CD4-positive, CD25-positive, alpha-beta regulatory T cell (primary cell): ENCODE measurements at regions not wholly inside any gene's neighbourhood (a gene's known extent, or its start where the extent isn't known, plus 50 kb on each side); places are given as distances from the start of the nearest gene placed in this dataset.

ENCODE experiments used
- ATAC-seq, 2 donors: fragments of 150-1000 bp; cut with Tn5 transposase; one replicate each; pipeline ENCODE4 v1.10.0; 2021; ENCODE audit warnings: low read depth in 2 of 2, moderate number of reproducible peaks in 2 of 2, moderate library complexity in 1 of 2
- DNase-seq, 3 donors: peaks; one replicate each; pipeline versions ENCODE4 v3.0.0 to v3.0.0-alpha.2; 2012 to 2022; ENCODE audit warnings: mixed read lengths in 1 of 3
- H3K27ac ChIP-seq: one replicate; pipeline ENCODE4 v1.7.0; 2013; ENCODE audit warnings: mild to moderate bottlenecking, low read length; ENCODE audit not compliant: insufficient read depth, poor library complexity, severe bottlenecking
- H3K27me3 ChIP-seq: one replicate; pipeline ENCODE4 v1.7.0; 2013; ENCODE audit warnings: low read length; ENCODE audit not compliant: control insufficient read depth, insufficient read depth
- H3K36me3 ChIP-seq: one replicate; pipeline ENCODE4 v1.7.0; 2013; ENCODE audit warnings: mild to moderate bottlenecking, low read length, moderate library complexity; ENCODE audit not compliant: control insufficient read depth, insufficient read depth
- H3K4me1 ChIP-seq: 2 replicates; pipeline ENCODE4 v1.7.0; 2013; ENCODE audit warnings: mild to moderate bottlenecking, low read length; ENCODE audit not compliant: insufficient read depth, control insufficient read depth, poor library complexity, severe bottlenecking
- H3K4me3 ChIP-seq: one replicate; pipeline ENCODE4 v1.7.0; 2013; ENCODE audit warnings: low read depth, mild to moderate bottlenecking, low read length, moderate library complexity
- H3K9me3 ChIP-seq, 2 experiments: 1 replicate in 1 of 2; 2 replicates in 1 of 2; pipeline ENCODE4 v1.7.0; 2013; ENCODE audit warnings: low read length in 2 of 2, mild to moderate bottlenecking in 1 of 2, moderate library complexity in 1 of 2; ENCODE audit not compliant: control insufficient read depth in 2 of 2
- H3K27ac Mint-ChIP-seq, 3 donors: one replicate each; pipeline ENCODE4 v1.8.0; 2020 to 2022; ENCODE audit warnings: mild to moderate bottlenecking in 3 of 3, mixed read lengths in 3 of 3, moderate library complexity in 2 of 3
- H3K27me3 Mint-ChIP-seq: one replicate; pipeline ENCODE4 v1.8.0; 2022; ENCODE audit warnings: mild to moderate bottlenecking, mixed read lengths
- H3K36me3 Mint-ChIP-seq: one replicate; pipeline ENCODE4 v1.8.0; 2020; ENCODE audit warnings: mixed read lengths
- H3K4me1 Mint-ChIP-seq, 4 donors: one replicate each; pipeline ENCODE4 v1.8.0; 2020 to 2022; ENCODE audit warnings: mixed read lengths in 4 of 4, mild to moderate bottlenecking in 1 of 4
- H3K4me3 Mint-ChIP-seq, 4 donors: one replicate each; pipeline ENCODE4 v1.8.0; 2020 to 2022; ENCODE audit warnings: mild to moderate bottlenecking in 4 of 4, mixed read lengths in 4 of 4, moderate library complexity in 3 of 4
- H3K9me3 Mint-ChIP-seq, 7 donors: one replicate each; pipeline ENCODE4 v1.8.0; 2020 to 2022; ENCODE audit warnings: mixed read lengths in 7 of 7, mild to moderate bottlenecking in 3 of 7, moderate library complexity in 2 of 7

- Histone ChIP-seq H3K27ac (no peak overlapping the region), H3K27me3 (no peaks in the 10 kb centered on the region), H3K4me1 (no peaks in the 10 kb centered on the region), H3K4me3 (no peak overlapping the region), H3K36me3 (no peaks in the 10 kb centered on the region), H3K9me3 (peaks cover 0 to 9% of the 10 kb centered on the region in 2 experiments)
- no peaks in the 10 kb centered on the region for H3K4me1 Mint-ChIP-seq
- H3K9me3 Mint-ChIP-seq: peaks cover 4 to 23% (median 19%) of the 10 kb centered on the region in 7 donors
- H3K27me3 Mint-ChIP-seq: no peaks in the 10 kb centered on the region
- DNase-seq: no peak
- H3K27ac Mint-ChIP-seq: no peak overlapping the region
- no peak overlapping the region for H3K4me3 Mint-ChIP-seq
- H3K36me3 Mint-ChIP-seq: no peaks in the 10 kb centered on the region
- ATAC-seq: no peak
Observed at GRCh38 chr12:78441737-78442453, 422.7 kb upstream of the SYT1 start.

- H3K4me3 ChIP-seq: no peak overlapping the region
- ATAC-seq: no peak
- Mint-ChIP-seq H3K4me1 (no peaks in the 10 kb centered on the region), H3K36me3 (no peaks in the 10 kb centered on the region), H3K27me3 (no peaks in the 10 kb centered on the region), H3K27ac (no peak overlapping the region), H3K9me3 (peaks cover 2 to 20% (median 16%) of the 10 kb centered on the region in 7 donors), H3K4me3 (no peak overlapping the region)
- peaks cover 0 to 9% of the 10 kb centered on the region in 2 experiments for H3K9me3 ChIP-seq
- DNase-seq: no peak
- H3K4me1 ChIP-seq: no peaks in the 10 kb centered on the region
- no peaks in the 10 kb centered on the region for H3K27me3 ChIP-seq
- H3K36me3 ChIP-seq: no peaks in the 10 kb centered on the region
- no peak overlapping the region for H3K27ac ChIP-seq
Observed at GRCh38 chr12:78442454-78442801, 422.1 kb upstream of the SYT1 start.

GRCh38 chr12:78446555-78446954 is 418.0 kb upstream of the SYT1 start:
- no peaks in the 10 kb centered on the region for H3K27me3 Mint-ChIP-seq
- H3K4me3 Mint-ChIP-seq: no peak overlapping the region
- ATAC-seq: no peak
- Histone ChIP-seq H3K27me3 (no peaks in the 10 kb centered on the region), H3K4me1 (no peaks in the 10 kb centered on the region), H3K36me3 (no peaks in the 10 kb centered on the region), H3K27ac (no peak overlapping the region), H3K4me3 (no peak overlapping the region), H3K9me3 (no peaks in the 10 kb centered on the region)
- H3K4me1 Mint-ChIP-seq: no peaks in the 10 kb centered on the region
- H3K9me3 Mint-ChIP-seq: peaks cover 0 to 22% (median 11%) of the 10 kb centered on the region in 7 donors
- no peak overlapping the region for H3K27ac Mint-ChIP-seq
- no peak for DNase-seq
- H3K36me3 Mint-ChIP-seq: no peaks in the 10 kb centered on the region

GRCh38 chr12:78447373-78447772 is 417.2 kb upstream of the SYT1 start:
- no peaks in the 10 kb centered on the region for H3K9me3 ChIP-seq
- H3K27ac ChIP-seq: no peak overlapping the region
- no peaks in the 10 kb centered on the region for H3K27me3 ChIP-seq
- Mint-ChIP-seq H3K4me1 (no peaks in the 10 kb centered on the region), H3K27me3 (no peaks in the 10 kb centered on the region), H3K36me3 (no peaks in the 10 kb centered on the region), H3K27ac (no peak overlapping the region), H3K4me3 (no peak overlapping the region), H3K9me3 (peaks cover 1 to 22% (median 7%) of the 10 kb centered on the region in 7 donors)
- ATAC-seq (no peak), DNase-seq (no peak)
- H3K4me1 ChIP-seq: no peaks in the 10 kb centered on the region
- H3K4me3 ChIP-seq: no peak overlapping the region
- no peaks in the 10 kb centered on the region for H3K36me3 ChIP-seq

DNA sequence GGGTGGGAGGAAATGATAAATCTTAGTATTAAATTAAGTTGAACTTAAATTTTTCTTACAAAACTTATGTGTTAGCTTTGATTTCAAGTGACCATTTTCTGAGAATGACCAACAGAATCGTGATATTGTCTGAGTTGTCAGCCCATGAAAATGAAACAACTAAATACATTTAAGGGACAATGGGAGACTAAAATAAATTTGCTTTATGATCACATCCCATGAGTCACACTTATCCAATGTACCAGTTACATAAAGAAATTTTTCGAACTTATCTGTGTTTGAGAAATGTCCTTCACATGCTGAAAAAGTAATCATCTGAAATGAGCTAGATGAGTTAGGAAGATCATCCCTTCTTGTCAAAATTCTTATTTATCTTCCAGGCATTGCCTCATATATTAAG is 415.9 kb upstream of the SYT1 start:
- no peaks in the 10 kb centered on the region for H3K36me3 Mint-ChIP-seq
- H3K27ac Mint-ChIP-seq: no peak overlapping the region
- no peak overlapping the region for H3K27ac ChIP-seq
- peaks cover 1 to 21% (median 7%) of the 10 kb centered on the region in 7 donors for H3K9me3 Mint-ChIP-seq
- ATAC-seq (no peak), DNase-seq (no peak)
- no peak overlapping the region for H3K4me3 Mint-ChIP-seq
- H3K27me3 Mint-ChIP-seq: no peaks in the 10 kb centered on the region
- H3K27me3 ChIP-seq: no peaks in the 10 kb centered on the region
- no peaks in the 10 kb centered on the region for H3K9me3 ChIP-seq
- H3K4me1 ChIP-seq: no peaks in the 10 kb centered on the region
- no peaks in the 10 kb centered on the region for H3K4me1 Mint-ChIP-seq
- no peak overlapping the region for H3K4me3 ChIP-seq
- H3K36me3 ChIP-seq: no peaks in the 10 kb centered on the region

DNA sequence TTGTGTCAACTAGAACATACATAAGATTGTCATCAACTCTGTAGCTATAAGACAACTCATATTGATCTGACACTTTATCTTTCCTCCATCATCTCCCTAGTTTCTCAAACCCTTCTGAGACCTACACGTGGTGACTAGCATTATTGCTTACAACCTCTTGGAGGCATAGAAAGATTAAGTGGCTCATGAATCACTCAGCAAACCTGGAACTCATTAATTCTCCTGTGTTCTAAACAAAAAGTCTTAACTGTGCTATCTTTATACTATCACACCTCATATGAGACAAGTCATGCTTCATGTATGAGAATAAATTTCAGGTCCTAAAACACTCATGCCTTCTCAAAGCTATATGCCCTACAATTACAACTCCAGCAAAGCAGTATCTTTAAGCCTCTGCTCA is 408.6 kb upstream of the SYT1 start:
- DNase-seq (no peak), ATAC-seq (no peak)
- no peak overlapping the region for H3K4me3 Mint-ChIP-seq

DNA sequence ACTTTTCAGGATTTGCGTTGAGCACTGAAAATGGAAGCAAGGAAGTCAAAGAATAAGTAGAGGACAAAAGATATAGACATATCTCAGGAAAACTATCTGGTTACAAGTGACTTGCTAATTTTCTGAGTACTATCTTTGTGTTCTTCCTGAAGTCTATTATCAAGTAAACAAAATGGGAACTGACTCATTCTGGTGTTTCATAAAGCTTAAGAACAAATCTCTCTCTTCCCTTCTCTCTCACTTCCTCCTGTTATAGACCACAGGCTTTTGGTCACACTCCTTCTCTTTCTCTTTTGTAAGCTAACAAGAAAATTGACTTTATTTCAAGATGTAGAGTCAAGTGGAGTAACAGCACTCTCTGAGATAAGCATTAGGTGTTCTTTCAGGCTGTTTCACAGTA is 406.6 kb upstream of the SYT1 start:
- H3K9me3 Mint-ChIP-seq: peaks cover 0 to 19% (median 3%) of the 10 kb centered on the region in 7 donors
- DNase-seq (no peak), ATAC-seq (no peak)
- Histone ChIP-seq H3K27ac (no peak overlapping the region), H3K4me3 (no peak overlapping the region), H3K36me3 (no peaks in the 10 kb centered on the region), H3K9me3 (no peaks in the 10 kb centered on the region), H3K4me1 (no peaks in the 10 kb centered on the region), H3K27me3 (no peaks in the 10 kb centered on the region)
- H3K27me3 Mint-ChIP-seq: no peaks in the 10 kb centered on the region
- H3K36me3 Mint-ChIP-seq: no peaks in the 10 kb centered on the region
- H3K4me3 Mint-ChIP-seq: no peak overlapping the region
- no peak overlapping the region for H3K27ac Mint-ChIP-seq
- H3K4me1 Mint-ChIP-seq: no peaks in the 10 kb centered on the region

More for the DNA sequence above, 408.6 kb upstream of the SYT1 start:
- Mint-ChIP-seq H3K36me3 (no peaks in the 10 kb centered on the region), H3K4me1 (no peaks in the 10 kb centered on the region), H3K9me3 (peaks cover 0 to 19% (median 4%) of the 10 kb centered on the region in 7 donors), H3K27ac (no peak overlapping the region), H3K27me3 (no peaks in the 10 kb centered on the region)
- no peaks in the 10 kb centered on the region for H3K9me3 ChIP-seq
- no peak overlapping the region for H3K27ac ChIP-seq
- no peak overlapping the region for H3K4me3 ChIP-seq
- H3K27me3 ChIP-seq: no peaks in the 10 kb centered on the region
- no peaks in the 10 kb centered on the region for H3K36me3 ChIP-seq
- H3K4me1 ChIP-seq: no peaks in the 10 kb centered on the region
